Mesenchymal stem cell (in vitro differentiated cells and primary cell): ENCODE measurements at regions not wholly inside any gene's neighbourhood (a gene's known extent, or its start where the extent isn't known, plus 50 kb on each side); places are given as distances from the start of the nearest gene placed in this dataset.

Experiments
- DNase-seq: peaks from one replicate; pipeline ENCODE4 v3.0.0-alpha.2; 2013
- H2AFZ ChIP-seq: one replicate; pipeline ENCODE4 v1.6.1; 2013; ENCODE audit warnings: low read depth, mild to moderate bottlenecking, control low read depth, inconsistent platforms, low read length, moderate library complexity
- H2AK5ac ChIP-seq: 2 replicates; pipeline ENCODE4 v1.6.1; 2013; ENCODE audit warnings: low read length, moderate library complexity, mild to moderate bottlenecking, inconsistent platforms; ENCODE audit not compliant: severe bottlenecking
- H2BK120ac ChIP-seq: one replicate; pipeline ENCODE4 v1.6.1; 2013; ENCODE audit warnings: low read depth, mild to moderate bottlenecking, inconsistent platforms, low read length, moderate library complexity
- H2BK12ac ChIP-seq, 2 experiments: one replicate each; pipeline ENCODE4 v1.6.1; 2013; ENCODE audit warnings: inconsistent platforms in 2 of 2, low read length in 2 of 2, mild to moderate bottlenecking in 2 of 2, moderate library complexity in 2 of 2, control low read depth in 1 of 2
- H2BK15ac ChIP-seq: one replicate; pipeline ENCODE4 v1.6.1; 2013; ENCODE audit warnings: mild to moderate bottlenecking, low read depth, inconsistent platforms; ENCODE audit not compliant: poor library complexity, severe bottlenecking
- H2BK5ac ChIP-seq: 2 replicates; pipeline ENCODE4 v1.6.1; 2013; ENCODE audit warnings: low read depth, mild to moderate bottlenecking, low read length, control low read depth, inconsistent platforms; ENCODE audit not compliant: poor library complexity, severe bottlenecking
- H3K14ac ChIP-seq, 2 experiments: one replicate each; pipeline ENCODE4 v1.6.1; 2013; ENCODE audit warnings: inconsistent platforms in 2 of 2, low read length in 2 of 2, control low read depth in 1 of 2, mild to moderate bottlenecking in 1 of 2, moderate library complexity in 1 of 2
- H3K18ac ChIP-seq, 2 experiments: one replicate each; pipeline ENCODE4 v1.6.1; 2013; ENCODE audit warnings: inconsistent platforms in 2 of 2, low read length in 2 of 2, control low read depth in 1 of 2, low read depth in 1 of 2, mild to moderate bottlenecking in 1 of 2
- H3K23ac ChIP-seq, 2 experiments: one replicate each; pipeline ENCODE4 v1.6.1; 2013; ENCODE audit warnings: inconsistent platforms in 2 of 2, low read length in 2 of 2, mild to moderate bottlenecking in 2 of 2, moderate library complexity in 2 of 2, control low read depth in 1 of 2
- H3K27ac ChIP-seq: 2 replicates; pipeline ENCODE4 v1.5.1; 2013; ENCODE audit warnings: mild to moderate bottlenecking, moderate library complexity, low read length, control low read depth, inconsistent platforms; ENCODE audit not compliant: poor library complexity, severe bottlenecking
- H3K27me3 ChIP-seq, 2 experiments: 2 replicates each; pipeline versions ENCODE4 v1.6.1 to v1.7.0; 2013; ENCODE audit warnings: low read length in 2 of 2, mild to moderate bottlenecking in 2 of 2, moderate library complexity in 2 of 2, control low read depth in 1 of 2, inconsistent platforms in 1 of 2; ENCODE audit not compliant: control insufficient read depth in 1 of 2, insufficient read depth in 1 of 2
- H3K36me3 ChIP-seq, 2 experiments: 2 replicates each; pipeline versions ENCODE4 v1.6.1 to v1.7.0; 2013; ENCODE audit warnings: low read length in 2 of 2, control low read depth in 1 of 2, inconsistent platforms in 1 of 2, low read depth in 1 of 2, mild to moderate bottlenecking in 1 of 2; ENCODE audit not compliant: insufficient read depth in 2 of 2, control insufficient read depth in 1 of 2
- H3K4ac ChIP-seq, 2 experiments: one replicate each; pipeline ENCODE4 v1.6.1; 2013; ENCODE audit warnings: inconsistent platforms in 2 of 2, low read length in 2 of 2, mild to moderate bottlenecking in 2 of 2, moderate library complexity in 2 of 2, control low read depth in 1 of 2, low read depth in 1 of 2
- H3K4me1 ChIP-seq: 2 replicates; pipeline ENCODE4 v1.6.1; 2013; ENCODE audit warnings: low read depth, low read length, control low read depth; ENCODE audit not compliant: control insufficient read depth, insufficient read depth
- H3K4me2 ChIP-seq: 2 replicates; pipeline ENCODE4 v1.6.1; 2013; ENCODE audit warnings: low read length, mild to moderate bottlenecking, inconsistent platforms; ENCODE audit not compliant: poor library complexity, severe bottlenecking
- H3K4me3 ChIP-seq, 2 experiments: 2 replicates each; pipeline versions ENCODE4 v1.5.1 to v1.7.0; 2013; ENCODE audit warnings: low read length in 2 of 2, mild to moderate bottlenecking in 2 of 2, control low read depth in 1 of 2, low read depth in 1 of 2; ENCODE audit not compliant: insufficient read depth in 1 of 2
- H3K79me1 ChIP-seq: replicated peaks from 2 replicates; pipeline ENCODE4 v1.6.1; 2013; ENCODE audit warnings: mild to moderate bottlenecking, control low read depth, low read length, inconsistent platforms; ENCODE audit not compliant: poor library complexity, severe bottlenecking
- H3K9ac ChIP-seq: 2 replicates; pipeline ENCODE4 v1.7.0; 2013; ENCODE audit warnings: mild to moderate bottlenecking, low read length, moderate library complexity
- H3K9me3 ChIP-seq: 2 replicates; pipeline ENCODE4 v1.7.0; 2013; ENCODE audit warnings: mild to moderate bottlenecking, low read length; ENCODE audit not compliant: control insufficient read depth
- H4K8ac ChIP-seq: one replicate; pipeline ENCODE4 v1.6.1; 2013; ENCODE audit warnings: inconsistent platforms, mild to moderate bottlenecking, low read length, moderate library complexity
- H4K91ac ChIP-seq: one replicate; pipeline ENCODE4 v1.6.1; 2013; ENCODE audit warnings: mild to moderate bottlenecking, low read length, inconsistent platforms
- WGBS: methylation state at CpG from one replicate; pipeline ENCODE4 v1.1.7; 2013; ENCODE audit warnings: mixed read lengths; 5-methylcytosine and 5-hydroxymethylcytosine counted together

- no peak overlapping the region for H3K4me2 ChIP-seq
- no CpG with 5 or more reads among the region's 2 CpGs for WGBS
- no peak overlapping the region for H2BK5ac ChIP-seq
- no peak for DNase-seq
- no peak overlapping the region for H4K8ac ChIP-seq
- no peak overlapping the region for H2AK5ac ChIP-seq
- no peak overlapping the region for H2BK15ac ChIP-seq
- no peak overlapping the region for H3K9ac ChIP-seq
- H3K79me1 ChIP-seq, result no peaks in the 10 kb centered on the region
- H3K23ac ChIP-seq, result no peak overlapping the region
- no peak overlapping the region for H3K27ac ChIP-seq
- H3K27me3 ChIP-seq, result no peaks in the 10 kb centered on the region
- H3K9me3 ChIP-seq, result peaks cover 7% of the 10 kb centered on the region
- H3K4me3 ChIP-seq, result no peak overlapping the region
- H3K14ac ChIP-seq, result no peak overlapping the region
- no peak overlapping the region for H3K18ac ChIP-seq
- H3K4ac ChIP-seq, result no peak overlapping the region
- no peaks in the 10 kb centered on the region for H3K36me3 ChIP-seq
- no peak overlapping the region for H4K91ac ChIP-seq
- H3K4me1 ChIP-seq, result no peaks in the 10 kb centered on the region
- no peak overlapping the region for H2BK120ac ChIP-seq
- H2BK12ac ChIP-seq, result no peak overlapping the region
- H2AFZ ChIP-seq, result no peak overlapping the region
Measured at GRCh38 chr9:7935681-7936080, 136.1 kb upstream of the DMAC1 start.

GRCh38 chr9:7932767-7933166 is 133.2 kb upstream of the DMAC1 start:
- Histone ChIP-seq H2BK12ac (no peak overlapping the region), H3K4me3 (no peak overlapping the region), H2BK120ac (no peak overlapping the region), H4K8ac (no peak overlapping the region), H3K14ac (no peak overlapping the region), H3K27me3 (no peaks in the 10 kb centered on the region), H2AK5ac (no peak overlapping the region), H3K79me1 (no peaks in the 10 kb centered on the region), H2AFZ (no peak overlapping the region), H3K4ac (no peak overlapping the region), H3K9me3 (peaks cover 4% of the 10 kb centered on the region), H3K9ac (no peak overlapping the region), H3K36me3 (no peaks in the 10 kb centered on the region), H4K91ac (no peak overlapping the region), H2BK5ac (no peak overlapping the region), H2BK15ac (no peak overlapping the region), H3K4me2 (no peak overlapping the region), H3K18ac (no peak overlapping the region), H3K27ac (no peak overlapping the region), H3K4me1 (no peaks in the 10 kb centered on the region), H3K23ac (no peak overlapping the region)
- no peak for DNase-seq
- WGBS, result 77% methylated on average over 4 of the region's 4 CpGs

- Histone ChIP-seq H3K27me3 (no peaks in the 10 kb centered on the region), H3K27ac (no peak overlapping the region), H3K4me3 (no peak overlapping the region), H3K36me3 (no peaks in the 10 kb centered on the region), H3K79me1 (no peaks in the 10 kb centered on the region), H3K9ac (no peak overlapping the region), H2BK120ac (no peak overlapping the region), H3K18ac (no peak overlapping the region), H2BK12ac (no peak overlapping the region), H3K4ac (no peak overlapping the region), H2AFZ (no peak overlapping the region), H3K9me3 (peaks cover 4% of the 10 kb centered on the region), H3K14ac (no peak overlapping the region), H4K91ac (no peak overlapping the region), H2BK15ac (no peak overlapping the region), H3K23ac (no peak overlapping the region), H4K8ac (no peak overlapping the region), H2AK5ac (no peak overlapping the region), H3K4me2 (no peak overlapping the region), H3K4me1 (no peaks in the 10 kb centered on the region), H2BK5ac (no peak overlapping the region)
- no peak for DNase-seq
- WGBS, result 33% methylated on average over 1 of the region's 2 CpGs
Measured at GRCh38 chr9:7930613-7931012, 131.0 kb upstream of the DMAC1 start.

- Histone ChIP-seq H3K9ac (no peak overlapping the region), H3K4ac (no peak overlapping the region)
- WGBS, result 80% methylated on average over 4 of the region's 6 CpGs
Measured at GRCh38 chr9:7921545-7922197, 122.1 kb upstream of the DMAC1 start.

More at GRCh38 chr9:7921545-7922197, 122.1 kb upstream of the DMAC1 start:
- Histone ChIP-seq H3K4me2 (no peak overlapping the region), H2BK12ac (no peak overlapping the region), H2AFZ (no peak overlapping the region), H3K18ac (no peak overlapping the region), H2BK15ac (no peak overlapping the region), H3K9me3 (no peaks in the 10 kb centered on the region), H3K14ac (no peak overlapping the region), H2BK5ac (no peak overlapping the region), H3K4me1 (no peaks in the 10 kb centered on the region), H3K27me3 (no peaks in the 10 kb centered on the region), H3K27ac (no peak overlapping the region), H3K36me3 (no peaks in the 10 kb centered on the region), H2BK120ac (no peak overlapping the region), H3K4me3 (no peak overlapping the region), H4K8ac (no peak overlapping the region), H4K91ac (no peak overlapping the region), H3K23ac (no peak overlapping the region), H3K79me1 (no peaks in the 10 kb centered on the region), H2AK5ac (no peak overlapping the region)
- no peak for DNase-seq
